Effector memory CD4-positive, alpha-beta T cell (primary cell): ENCODE measurements at regions not wholly inside any gene's neighbourhood (a gene's known extent, or its start where the extent isn't known, plus 50 kb on each side); places are given as distances from the start of the nearest gene placed in this dataset.

Source experiments
- DNase-seq, 3 donors: peaks; one replicate each; pipeline ENCODE4 v3.0.0-alpha.2; 2020
- H3K27ac ChIP-seq: 2 replicates; pipeline ENCODE4 v1.7.0; 2013; ENCODE audit warnings: mild to moderate bottlenecking, low read length, moderate library complexity; ENCODE audit not compliant: insufficient read depth, poor library complexity, severe bottlenecking
- H3K27me3 ChIP-seq: replicated peaks from 2 replicates; pipeline ENCODE4 v1.7.0; 2013; ENCODE audit warnings: mild to moderate bottlenecking, low read length; ENCODE audit not compliant: insufficient read depth, control insufficient read depth, poor library complexity, severe bottlenecking
- H3K36me3 ChIP-seq: 2 replicates; pipeline ENCODE4 v1.7.0; 2013; ENCODE audit warnings: mild to moderate bottlenecking, low read length, moderate library complexity; ENCODE audit not compliant: control insufficient read depth, insufficient read depth
- H3K4me1 ChIP-seq: 2 replicates; pipeline ENCODE4 v1.7.0; 2013; ENCODE audit warnings: low read length, mild to moderate bottlenecking; ENCODE audit not compliant: control insufficient read depth, insufficient read depth, poor library complexity, severe bottlenecking
- H3K4me3 ChIP-seq: 2 replicates; pipeline ENCODE4 v1.7.0; 2013; ENCODE audit warnings: low read length, low read depth, mild to moderate bottlenecking; ENCODE audit not compliant: insufficient read depth, poor library complexity, severe bottlenecking
- H3K9me3 ChIP-seq: 2 replicates; pipeline ENCODE4 v1.7.0; 2013; ENCODE audit warnings: mild to moderate bottlenecking, low read length, moderate library complexity; ENCODE audit not compliant: control insufficient read depth

- Histone ChIP-seq H3K36me3 (no peaks in the 10 kb centered on the region), H3K4me3 (no peak overlapping the region), H3K4me1 (no peaks in the 10 kb centered on the region), H3K27me3 (no peaks in the 10 kb centered on the region), H3K27ac (no peak overlapping the region), H3K9me3 (no peaks in the 10 kb centered on the region)
- DNase-seq = no peak
Observed at GRCh38 chr1:219443763-219444162, 169.1 kb downstream of the ZC3H11B start.

GRCh38 chr1:219442611-219443061, 170.3 kb downstream of the ZC3H11B start:
- Histone ChIP-seq H3K9me3 (no peaks in the 10 kb centered on the region), H3K27ac (no peak overlapping the region), H3K27me3 (no peaks in the 10 kb centered on the region), H3K4me1 (no peaks in the 10 kb centered on the region), H3K36me3 (no peaks in the 10 kb centered on the region), H3K4me3 (no peak overlapping the region)
- no peak for DNase-seq

- DNase-seq = no peak
- no peak overlapping the region for H3K27ac ChIP-seq
- H3K27me3 ChIP-seq = no peaks in the 10 kb centered on the region
- H3K4me3 ChIP-seq = no peak overlapping the region
- no peaks in the 10 kb centered on the region for H3K36me3 ChIP-seq
- no peaks in the 10 kb centered on the region for H3K4me1 ChIP-seq
- no peaks in the 10 kb centered on the region for H3K9me3 ChIP-seq
Observed at GRCh38 chr1:219441884-219442283, 171.0 kb downstream of the ZC3H11B start.

GRCh38 chr1:219439376-219439775, 173.5 kb downstream of the ZC3H11B start:
- no peaks in the 10 kb centered on the region for H3K9me3 ChIP-seq
- H3K36me3 ChIP-seq = no peaks in the 10 kb centered on the region
- DNase-seq = no peak
- H3K27ac ChIP-seq = no peak overlapping the region
- H3K4me1 ChIP-seq = no peaks in the 10 kb centered on the region
- no peak overlapping the region for H3K4me3 ChIP-seq
- H3K27me3 ChIP-seq = no peaks in the 10 kb centered on the region

- no peak overlapping the region for H3K4me3 ChIP-seq
Observed at GRCh38 chr1:219438386-219438785, 174.5 kb downstream of the ZC3H11B start.

GRCh38 chr1:219434923-219435297, 178.0 kb downstream of the ZC3H11B start:
- Histone ChIP-seq H3K9me3 (no peaks in the 10 kb centered on the region), H3K4me3 (no peak overlapping the region), H3K36me3 (no peaks in the 10 kb centered on the region), H3K27me3 (no peaks in the 10 kb centered on the region), H3K4me1 (no peaks in the 10 kb centered on the region), H3K27ac (no peak overlapping the region)
- no peak for DNase-seq

More at GRCh38 chr1:219438386-219438785, 174.5 kb downstream of the ZC3H11B start:
- Histone ChIP-seq H3K9me3 (no peaks in the 10 kb centered on the region), H3K36me3 (no peaks in the 10 kb centered on the region), H3K4me1 (no peaks in the 10 kb centered on the region), H3K27me3 (no peaks in the 10 kb centered on the region), H3K27ac (no peak overlapping the region)
- DNase-seq = no peak

GRCh38 chr1:219434285-219434922, 178.5 kb downstream of the ZC3H11B start:
- Histone ChIP-seq H3K9me3 (no peaks in the 10 kb centered on the region), H3K4me1 (no peaks in the 10 kb centered on the region), H3K4me3 (no peak overlapping the region), H3K27ac (no peak overlapping the region), H3K36me3 (no peaks in the 10 kb centered on the region), H3K27me3 (no peaks in the 10 kb centered on the region)
- DNase-seq = no peak

GRCh38 chr1:219433496-219434131, 179.3 kb downstream of the ZC3H11B start:
- DNase-seq = no peak
- no peaks in the 10 kb centered on the region for H3K9me3 ChIP-seq
- no peaks in the 10 kb centered on the region for H3K36me3 ChIP-seq
- H3K4me3 ChIP-seq = no peak overlapping the region
- no peaks in the 10 kb centered on the region for H3K4me1 ChIP-seq
- no peaks in the 10 kb centered on the region for H3K27me3 ChIP-seq
- H3K27ac ChIP-seq = no peak overlapping the region

GRCh38 chr1:219433001-219433400, 179.9 kb downstream of the ZC3H11B start:
- no peak overlapping the region for H3K27ac ChIP-seq
- H3K9me3 ChIP-seq = no peaks in the 10 kb centered on the region
- DNase-seq = no peak
- H3K27me3 ChIP-seq = no peaks in the 10 kb centered on the region
- H3K4me3 ChIP-seq = no peak overlapping the region
- H3K4me1 ChIP-seq = no peaks in the 10 kb centered on the region
- H3K36me3 ChIP-seq = no peaks in the 10 kb centered on the region

GRCh38 chr1:219432191-219432606, 180.7 kb downstream of the ZC3H11B start:
- DNase-seq = no peak
- H3K9me3 ChIP-seq = no peaks in the 10 kb centered on the region
- H3K4me3 ChIP-seq = no peak overlapping the region
- H3K27ac ChIP-seq = no peak overlapping the region
- no peaks in the 10 kb centered on the region for H3K4me1 ChIP-seq
- no peaks in the 10 kb centered on the region for H3K36me3 ChIP-seq
- no peaks in the 10 kb centered on the region for H3K27me3 ChIP-seq
